ENCODE measurements at regions not wholly inside any gene's neighbourhood (a gene's known extent, or its start where the extent isn't known, plus 50 kb on each side); places are given as distances from the start of the nearest gene placed in this dataset.

DNA sequence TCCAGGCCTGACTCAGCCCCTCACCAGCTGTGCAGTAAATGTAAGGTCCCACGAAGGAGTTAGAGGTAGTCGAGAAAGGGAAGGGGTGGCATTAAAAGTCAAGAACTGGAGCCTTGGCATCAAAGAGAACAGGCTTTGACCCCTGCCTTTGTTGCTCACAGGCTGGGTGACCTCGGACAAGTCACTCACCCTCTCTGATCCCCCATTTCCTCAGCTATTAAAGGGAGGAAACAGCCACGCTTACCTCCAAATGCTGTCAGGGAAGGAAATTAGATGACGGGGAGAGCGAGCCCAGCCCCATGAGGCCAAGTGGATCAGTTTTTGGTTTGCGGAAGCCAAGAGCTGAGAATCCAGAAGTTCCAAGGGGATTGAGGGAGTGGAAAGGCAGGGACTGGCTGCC, 104.9 kb upstream of the MYL2 start:
- TF ChIP-seq, protein P1, sequence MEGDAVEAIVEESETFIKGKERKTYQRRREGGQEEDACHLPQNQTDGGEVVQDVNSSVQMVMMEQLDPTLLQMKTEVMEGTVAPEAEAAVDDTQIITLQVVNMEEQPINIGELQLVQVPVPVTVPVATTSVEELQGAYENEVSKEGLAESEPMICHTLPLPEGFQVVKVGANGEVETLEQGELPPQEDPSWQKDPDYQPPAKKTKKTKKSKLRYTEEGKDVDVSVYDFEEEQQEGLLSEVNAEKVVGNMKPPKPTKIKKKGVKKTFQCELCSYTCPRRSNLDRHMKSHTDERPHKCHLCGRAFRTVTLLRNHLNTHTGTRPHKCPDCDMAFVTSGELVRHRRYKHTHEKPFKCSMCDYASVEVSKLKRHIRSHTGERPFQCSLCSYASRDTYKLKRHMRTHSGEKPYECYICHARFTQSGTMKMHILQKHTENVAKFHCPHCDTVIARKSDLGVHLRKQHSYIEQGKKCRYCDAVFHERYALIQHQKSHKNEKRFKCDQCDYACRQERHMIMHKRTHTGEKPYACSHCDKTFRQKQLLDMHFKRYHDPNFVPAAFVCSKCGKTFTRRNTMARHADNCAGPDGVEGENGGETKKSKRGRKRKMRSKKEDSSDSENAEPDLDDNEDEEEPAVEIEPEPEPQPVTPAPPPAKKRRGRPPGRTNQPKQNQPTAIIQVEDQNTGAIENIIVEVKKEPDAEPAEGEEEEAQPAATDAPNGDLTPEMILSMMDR (IDR thresholded peaks at IDR 0.05; ENCODE audit: insufficient read depth, low read length) = no peak
- TF ChIP-seq POLR2AphosphoS5 (IDR thresholded peaks at IDR 0.05; ENCODE audit: low read depth) (no peak), GABPA (IDR thresholded peaks at IDR 0.05; ENCODE audit: low read depth) (no peak), SPI1 (IDR thresholded peaks at IDR 0.05; ENCODE audit: borderline replicate concordance, low read depth) (no peak)
- TF ChIP-seq, protein P2, sequence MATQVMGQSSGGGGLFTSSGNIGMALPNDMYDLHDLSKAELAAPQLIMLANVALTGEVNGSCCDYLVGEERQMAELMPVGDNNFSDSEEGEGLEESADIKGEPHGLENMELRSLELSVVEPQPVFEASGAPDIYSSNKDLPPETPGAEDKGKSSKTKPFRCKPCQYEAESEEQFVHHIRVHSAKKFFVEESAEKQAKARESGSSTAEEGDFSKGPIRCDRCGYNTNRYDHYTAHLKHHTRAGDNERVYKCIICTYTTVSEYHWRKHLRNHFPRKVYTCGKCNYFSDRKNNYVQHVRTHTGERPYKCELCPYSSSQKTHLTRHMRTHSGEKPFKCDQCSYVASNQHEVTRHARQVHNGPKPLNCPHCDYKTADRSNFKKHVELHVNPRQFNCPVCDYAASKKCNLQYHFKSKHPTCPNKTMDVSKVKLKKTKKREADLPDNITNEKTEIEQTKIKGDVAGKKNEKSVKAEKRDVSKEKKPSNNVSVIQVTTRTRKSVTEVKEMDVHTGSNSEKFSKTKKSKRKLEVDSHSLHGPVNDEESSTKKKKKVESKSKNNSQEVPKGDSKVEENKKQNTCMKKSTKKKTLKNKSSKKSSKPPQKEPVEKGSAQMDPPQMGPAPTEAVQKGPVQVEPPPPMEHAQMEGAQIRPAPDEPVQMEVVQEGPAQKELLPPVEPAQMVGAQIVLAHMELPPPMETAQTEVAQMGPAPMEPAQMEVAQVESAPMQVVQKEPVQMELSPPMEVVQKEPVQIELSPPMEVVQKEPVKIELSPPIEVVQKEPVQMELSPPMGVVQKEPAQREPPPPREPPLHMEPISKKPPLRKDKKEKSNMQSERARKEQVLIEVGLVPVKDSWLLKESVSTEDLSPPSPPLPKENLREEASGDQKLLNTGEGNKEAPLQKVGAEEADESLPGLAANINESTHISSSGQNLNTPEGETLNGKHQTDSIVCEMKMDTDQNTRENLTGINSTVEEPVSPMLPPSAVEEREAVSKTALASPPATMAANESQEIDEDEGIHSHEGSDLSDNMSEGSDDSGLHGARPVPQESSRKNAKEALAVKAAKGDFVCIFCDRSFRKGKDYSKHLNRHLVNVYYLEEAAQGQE (IDR thresholded peaks at IDR 0.05; ENCODE audit: insufficient replicate concordance, low read depth) = no peak

Data from HL-60 (cell line).